Activated CD4-positive, alpha-beta T cell treated with anti-CD3 and anti-CD28 coated beads, Interleukin-2, amount 10 ng/mL, durations not matched to agents 7 days and 5 days (primary cell): ENCODE measurements at regions not wholly inside any gene's neighbourhood (a gene's known extent, or its start where the extent isn't known, plus 50 kb on each side); places are given as distances from the start of the nearest gene placed in this dataset.

ENCODE experiments used
- CTCF ChIA-PET: fragments of 350-600 bp; sonication (Branson Sonifier 250); formaldehyde crosslinking; loops from one replicate; lab custom pipeline; 2021; ENCODE audit warnings: antibody characterized with exemption; lab: Charles Lee
- POLR2A ChIA-PET: fragments of 350-600 bp; sonication (Branson Sonifier 250); formaldehyde crosslinking; loops from one replicate; lab custom pipeline; 2021; ENCODE audit warnings: antibody characterized with exemption; lab: Charles Lee
- DNase-seq: peaks from one replicate; pipeline ENCODE4 v3.0.0-alpha.2; 2020
- H3K27ac Mint-ChIP-seq: one replicate; pipeline ENCODE4 v1.8.0; 2021; ENCODE audit warnings: mild to moderate bottlenecking, moderate library complexity, mixed read lengths
- H3K27me3 Mint-ChIP-seq: one replicate; pipeline ENCODE4 v1.8.0; 2021; ENCODE audit warnings: mixed read lengths
- H3K36me3 Mint-ChIP-seq: one replicate; pipeline ENCODE4 v1.8.0; 2021; ENCODE audit warnings: low read depth, mixed read lengths
- H3K4me1 Mint-ChIP-seq: one replicate; pipeline ENCODE4 v1.8.0; 2021; ENCODE audit warnings: mixed read lengths
- H3K4me3 Mint-ChIP-seq: one replicate; pipeline ENCODE4 v1.8.0; 2021; ENCODE audit warnings: mild to moderate bottlenecking, moderate library complexity, mixed read lengths
- H3K9me3 Mint-ChIP-seq: one replicate; pipeline ENCODE4 v1.8.0; 2021; ENCODE audit warnings: mixed read lengths

- peaks cover 5% of the 10 kb centered on the region for H3K9me3 Mint-ChIP-seq
- ChIA-PET POLR2A (no interaction called here), CTCF (interaction anchor here (1.0 kb wide), 1 partner anchor 11 kb away, joined by 3 read pairs; no protein-coding TSS in a partner anchor)
- H3K27ac Mint-ChIP-seq, result no peak overlapping the region
- no peak for DNase-seq
- H3K27me3 Mint-ChIP-seq, result no peaks in the 10 kb centered on the region
- no peaks in the 10 kb centered on the region for H3K4me1 Mint-ChIP-seq
- H3K4me3 Mint-ChIP-seq, result no peak overlapping the region
- no peaks in the 10 kb centered on the region for H3K36me3 Mint-ChIP-seq
Measured at GRCh38 chr14:98685725-98686124, 586.3 kb downstream of the BCL11B start.

- H3K36me3 Mint-ChIP-seq, result no peaks in the 10 kb centered on the region
- no peaks in the 10 kb centered on the region for H3K27me3 Mint-ChIP-seq
- ChIA-PET CTCF (no interaction called here), POLR2A (no interaction called here)
- H3K4me1 Mint-ChIP-seq, result no peaks in the 10 kb centered on the region
- DNase-seq, result no peak
- H3K9me3 Mint-ChIP-seq, result peaks cover 2% of the 10 kb centered on the region
- H3K4me3 Mint-ChIP-seq, result no peak overlapping the region
- H3K27ac Mint-ChIP-seq, result no peak overlapping the region
Measured at GRCh38 chr14:98688446-98688845, 583.6 kb downstream of the BCL11B start.

- no peaks in the 10 kb centered on the region for H3K4me1 Mint-ChIP-seq
- ChIA-PET POLR2A (no interaction called here), CTCF (interaction anchor here (0.5 to 1.4 kb wide), 3 partner anchors 12 to 24 kb away, joined by 3 read pairs; no protein-coding TSS in a partner anchor)
- no peaks in the 10 kb centered on the region for H3K27me3 Mint-ChIP-seq
- no peak overlapping the region for H3K27ac Mint-ChIP-seq
- no peaks in the 10 kb centered on the region for H3K9me3 Mint-ChIP-seq
- H3K36me3 Mint-ChIP-seq, result no peaks in the 10 kb centered on the region
- no peak for DNase-seq
- no peak overlapping the region for H3K4me3 Mint-ChIP-seq
Measured at GRCh38 chr14:98689951-98690350, 582.0 kb downstream of the BCL11B start.

DNA sequence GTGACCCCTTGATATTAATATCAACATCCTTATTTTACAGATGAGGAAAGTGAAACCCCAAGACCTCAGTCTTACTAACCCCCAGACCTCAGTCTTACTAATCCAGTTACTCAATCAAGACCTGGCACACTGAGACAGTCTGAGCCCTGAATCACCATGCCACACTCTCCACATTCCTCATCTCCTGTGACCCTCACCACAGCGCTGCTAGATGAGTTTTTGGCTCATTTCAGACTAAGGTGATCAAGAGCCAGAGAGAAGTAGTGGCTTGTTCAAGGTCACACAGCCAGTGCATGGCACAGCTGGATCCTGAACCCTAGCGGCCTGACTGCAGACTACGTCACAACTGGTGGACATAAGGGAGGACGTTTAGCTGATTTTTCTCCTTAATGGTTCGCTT lies 579.2 kb downstream of the BCL11B start:
- no peak for DNase-seq
- H3K36me3 Mint-ChIP-seq, result no peaks in the 10 kb centered on the region
- no peaks in the 10 kb centered on the region for H3K4me1 Mint-ChIP-seq
- H3K4me3 Mint-ChIP-seq, result no peak overlapping the region
- H3K9me3 Mint-ChIP-seq, result peaks cover 14% of the 10 kb centered on the region
- POLR2A ChIA-PET, result no interaction called here
- H3K27ac Mint-ChIP-seq, result no peak overlapping the region
- CTCF ChIA-PET, result interaction anchor here (0.8 to 1.0 kb wide), 2 partner anchors 9 to 13 kb away, joined by 3 to 4 read pairs; no protein-coding TSS in a partner anchor
- H3K27me3 Mint-ChIP-seq, result no peaks in the 10 kb centered on the region

DNA sequence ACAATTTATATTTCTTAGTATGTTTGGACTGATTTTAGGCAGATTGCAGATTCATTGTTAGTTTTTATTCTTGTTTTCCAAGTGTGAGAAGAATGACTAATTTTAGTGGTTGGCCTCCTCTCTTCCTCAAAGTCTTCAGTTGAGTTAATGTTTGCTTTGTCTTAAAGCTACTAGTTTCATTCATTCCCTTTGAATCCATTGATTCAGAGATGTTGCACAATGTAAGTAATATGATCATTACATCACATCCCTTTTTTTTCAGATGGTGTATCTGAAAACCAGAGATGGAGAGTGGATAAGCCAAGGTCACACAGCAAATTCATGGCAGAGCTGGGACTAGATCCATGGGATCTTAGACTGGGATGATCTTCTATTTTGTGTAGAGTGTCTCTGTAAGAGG lies 577.5 kb downstream of the BCL11B start:
- Mint-ChIP-seq H3K27me3 (no peaks in the 10 kb centered on the region), H3K36me3 (no peaks in the 10 kb centered on the region), H3K9me3 (peaks cover 18% of the 10 kb centered on the region), H3K4me1 (no peaks in the 10 kb centered on the region), H3K4me3 (no peak overlapping the region), H3K27ac (no peak overlapping the region)
- no peak for DNase-seq
- ChIA-PET POLR2A (no interaction called here), CTCF (interaction anchor here (1.2 kb wide), 1 partner anchor 1202 kb away, joined by 3 read pairs; no protein-coding TSS in a partner anchor)

GRCh38 chr14:98695809-98696208 lies 576.2 kb downstream of the BCL11B start:
- H3K27me3 Mint-ChIP-seq, result no peaks in the 10 kb centered on the region
- H3K4me1 Mint-ChIP-seq, result no peaks in the 10 kb centered on the region
- DNase-seq, result no peak
- H3K4me3 Mint-ChIP-seq, result no peak overlapping the region
- H3K27ac Mint-ChIP-seq, result no peak overlapping the region
- ChIA-PET POLR2A (no interaction called here), CTCF (no interaction called here)
- no peaks in the 10 kb centered on the region for H3K36me3 Mint-ChIP-seq
- peaks cover 18% of the 10 kb centered on the region for H3K9me3 Mint-ChIP-seq

- Mint-ChIP-seq H3K9me3 (peaks cover 20% of the 10 kb centered on the region), H3K4me1 (no peaks in the 10 kb centered on the region), H3K4me3 (no peak overlapping the region), H3K27me3 (no peaks in the 10 kb centered on the region), H3K27ac (no peak overlapping the region), H3K36me3 (no peaks in the 10 kb centered on the region)
- DNase-seq, result no peak
- CTCF ChIA-PET, result no interaction called here
- POLR2A ChIA-PET, result no interaction called here
Measured at GRCh38 chr14:98698341-98698740, 573.7 kb downstream of the BCL11B start.

- ChIA-PET POLR2A (no interaction called here), CTCF (interaction anchor here (1.9 kb wide), 1 partner anchor 9 kb away, joined by 6 read pairs; no protein-coding TSS in a partner anchor)
- H3K27ac Mint-ChIP-seq, result no peak overlapping the region
- no peaks in the 10 kb centered on the region for H3K36me3 Mint-ChIP-seq
- H3K9me3 Mint-ChIP-seq, result peaks cover 15% of the 10 kb centered on the region
- H3K4me3 Mint-ChIP-seq, result no peak overlapping the region
- no peaks in the 10 kb centered on the region for H3K27me3 Mint-ChIP-seq
- peaks cover 16% of the 10 kb centered on the region for H3K4me1 Mint-ChIP-seq
- no peak for DNase-seq
Measured at GRCh38 chr14:98700748-98701147, 571.2 kb downstream of the BCL11B start.

DNA sequence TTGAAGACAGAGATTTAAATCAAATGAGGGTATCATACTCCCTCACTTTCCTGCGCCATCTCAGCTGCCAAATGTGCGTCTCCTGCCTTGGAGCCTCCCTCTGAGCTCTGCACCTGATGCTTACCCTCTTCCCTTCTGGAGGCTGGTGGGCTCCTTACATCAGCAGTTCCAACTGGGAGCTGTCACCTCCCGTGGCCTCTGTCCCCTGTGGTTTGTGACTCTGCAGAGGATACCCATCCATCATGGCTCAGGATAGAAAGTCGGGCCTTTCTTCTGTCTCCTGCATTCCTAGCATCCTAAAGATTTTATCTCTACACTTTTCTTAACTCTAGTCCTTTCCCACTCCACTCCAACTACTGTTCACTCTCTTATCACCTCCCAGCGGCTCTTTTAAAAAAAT lies 570.6 kb downstream of the BCL11B start:
- H3K4me1 Mint-ChIP-seq, result peaks cover 16% of the 10 kb centered on the region
- H3K9me3 Mint-ChIP-seq, result peaks cover 13% of the 10 kb centered on the region
- DNase-seq, result no peak
- ChIA-PET CTCF (no interaction called here), POLR2A (no interaction called here)
- H3K4me3 Mint-ChIP-seq, result no peak overlapping the region
- no peaks in the 10 kb centered on the region for H3K36me3 Mint-ChIP-seq
- no peaks in the 10 kb centered on the region for H3K27me3 Mint-ChIP-seq
- no peak overlapping the region for H3K27ac Mint-ChIP-seq

DNA sequence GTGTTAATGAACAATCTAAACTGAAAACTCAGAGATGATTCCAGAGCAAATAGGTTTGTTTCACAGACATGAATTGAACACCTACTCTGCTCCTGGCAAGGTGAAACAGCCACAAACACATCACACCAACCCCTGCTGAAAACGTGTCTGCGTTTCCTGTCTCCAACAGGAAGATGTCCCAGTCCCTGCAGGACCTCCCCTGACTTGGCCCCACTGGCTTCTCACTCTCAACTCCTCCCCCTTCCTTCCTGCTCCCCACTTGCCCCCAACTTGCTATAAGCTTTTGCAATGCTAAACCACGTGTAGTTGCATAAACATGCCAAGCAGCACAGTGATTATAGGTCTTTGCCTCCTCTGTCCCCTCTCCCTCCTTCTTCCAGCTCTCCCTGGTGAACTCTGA lies 567.6 kb downstream of the BCL11B start:
- H3K9me3 Mint-ChIP-seq, result peaks cover 2% of the 10 kb centered on the region
- no peaks in the 10 kb centered on the region for H3K27me3 Mint-ChIP-seq
- peaks cover 24% of the 10 kb centered on the region for H3K4me1 Mint-ChIP-seq
- ChIA-PET POLR2A (no interaction called here), CTCF (interaction anchor here (0.7 to 2.1 kb wide), 2 partner anchors 10 to 14 kb away, joined by 3 to 13 read pairs; no protein-coding TSS in a partner anchor)
- H3K27ac Mint-ChIP-seq, result peak overlapping the region; percentile 42
- no peaks in the 10 kb centered on the region for H3K36me3 Mint-ChIP-seq
- H3K4me3 Mint-ChIP-seq, result no peak overlapping the region
- peak; percentile 46 for DNase-seq

GRCh38 chr14:98705871-98706300 lies 566.1 kb downstream of the BCL11B start:
- no peak overlapping the region for H3K27ac Mint-ChIP-seq
- H3K4me1 Mint-ChIP-seq, result peaks cover 33% of the 10 kb centered on the region
- ChIA-PET CTCF (interaction anchor here (0.9 to 2.1 kb wide), 2 partner anchors 9 to 13 kb away, joined by 3 to 13 read pairs; no protein-coding TSS in a partner anchor), POLR2A (no interaction called here)
- no peak for DNase-seq
- H3K4me3 Mint-ChIP-seq, result no peak overlapping the region
- H3K27me3 Mint-ChIP-seq, result no peaks in the 10 kb centered on the region
- peaks cover 2% of the 10 kb centered on the region for H3K9me3 Mint-ChIP-seq
- H3K36me3 Mint-ChIP-seq, result no peaks in the 10 kb centered on the region

DNA sequence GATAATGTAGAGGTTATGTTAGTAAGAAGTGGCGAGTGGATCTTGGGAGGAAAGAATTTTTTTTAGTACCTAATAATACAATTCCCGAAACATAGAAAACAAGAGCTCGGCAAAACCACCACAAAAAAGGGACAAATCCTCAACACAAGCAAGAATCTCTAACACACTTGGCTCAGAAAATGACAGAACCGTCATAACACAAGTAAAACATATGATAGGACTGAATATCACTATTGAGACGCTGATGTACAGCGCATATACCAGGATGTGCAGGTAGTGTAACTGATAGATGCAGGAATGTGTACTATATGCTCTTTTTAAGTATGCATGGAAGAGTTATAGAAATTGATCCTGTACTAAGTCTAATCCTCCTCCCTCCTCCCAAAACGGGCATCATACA lies 564.5 kb downstream of the BCL11B start:
- Mint-ChIP-seq H3K9me3 (no peaks in the 10 kb centered on the region), H3K36me3 (no peaks in the 10 kb centered on the region), H3K27me3 (no peaks in the 10 kb centered on the region), H3K4me3 (no peak overlapping the region), H3K27ac (no peak overlapping the region), H3K4me1 (peaks cover 43% of the 10 kb centered on the region)
- ChIA-PET POLR2A (no interaction called here), CTCF (no interaction called here)
- no peak for DNase-seq

DNA sequence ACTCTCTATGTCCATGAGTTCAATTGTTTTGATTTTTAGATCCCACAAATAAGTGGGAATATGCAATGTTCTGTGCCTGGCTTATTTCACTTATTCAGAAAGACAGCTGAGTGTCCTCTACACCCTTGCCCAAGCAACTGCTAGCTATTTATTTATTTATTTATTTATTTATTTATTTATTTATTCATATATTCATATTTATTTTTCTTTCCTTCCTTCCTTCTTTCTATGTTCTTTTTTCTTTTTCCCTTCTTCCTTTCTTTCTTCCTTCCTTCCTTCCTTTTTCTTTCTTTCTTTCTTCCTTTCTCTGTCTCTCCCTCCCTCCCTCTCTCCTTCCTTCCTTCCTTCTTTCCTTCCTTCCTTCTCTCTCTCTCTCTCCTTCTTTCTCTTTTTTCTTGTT lies 563.4 kb downstream of the BCL11B start:
- peaks cover 43% of the 10 kb centered on the region for H3K4me1 Mint-ChIP-seq
- no peak overlapping the region for H3K4me3 Mint-ChIP-seq
- ChIA-PET POLR2A (interaction anchor here (1.2 kb wide), 1 partner anchor 567 kb away, joined by 4 read pairs; no protein-coding TSS in a partner anchor), CTCF (no interaction called here)
- no peaks in the 10 kb centered on the region for H3K9me3 Mint-ChIP-seq
- H3K27ac Mint-ChIP-seq, result no peak overlapping the region
- H3K27me3 Mint-ChIP-seq, result no peaks in the 10 kb centered on the region
- no peaks in the 10 kb centered on the region for H3K36me3 Mint-ChIP-seq
- DNase-seq, result no peak

DNA sequence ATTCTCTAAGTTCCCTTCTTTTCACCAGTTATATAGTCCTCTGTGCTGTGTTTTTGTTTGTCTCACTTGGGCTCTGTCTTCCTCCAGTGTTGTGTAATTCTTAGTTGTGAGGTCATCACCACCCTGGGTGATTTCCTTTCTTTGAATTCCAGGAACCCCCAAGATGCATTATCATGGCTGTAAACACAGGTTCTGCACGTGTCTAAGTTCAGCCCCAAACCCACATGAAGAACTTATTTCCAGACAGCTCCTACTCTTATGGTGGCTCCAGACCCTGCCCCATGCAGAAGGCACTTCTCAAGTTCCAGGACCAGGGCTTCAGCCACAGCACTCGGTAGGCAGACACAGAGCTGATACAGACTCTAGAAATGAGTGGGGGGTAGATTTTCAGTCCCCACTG lies 560.5 kb downstream of the BCL11B start:
- DNase-seq, result peak; percentile 31
- CTCF ChIA-PET, result no interaction called here

More for the DNA sequence above, 560.5 kb downstream of the BCL11B start:
- Mint-ChIP-seq H3K27ac (peak overlapping the region; percentile 39), H3K4me3 (no peak overlapping the region), H3K9me3 (no peaks in the 10 kb centered on the region), H3K36me3 (no peaks in the 10 kb centered on the region), H3K4me1 (peaks cover 27% of the 10 kb centered on the region), H3K27me3 (no peaks in the 10 kb centered on the region)
- POLR2A ChIA-PET, result no interaction called here
